Spleen (tissue), 11 donors: ENCODE measurements at regions not wholly inside any gene's neighbourhood (a gene's known extent, or its start where the extent isn't known, plus 50 kb on each side); places are given as distances from the start of the nearest gene placed in this dataset.

Experiments
- DNase-seq: peaks from one replicate; pipeline ENCODE4 v3.0.0-alpha.2; 2020
- H3K27ac ChIP-seq, 8 donors: fragments of 200-600 bp; sonication (generic) in 7 of 8; 1 replicate in 4 of 8; 2 replicates in 4 of 8; pipeline versions ENCODE4 v1.5.0 to v1.8.0; 2016 to 2021; ENCODE audit warnings: inconsistent platforms in 4 of 8, mild to moderate bottlenecking in 4 of 8, moderate library complexity in 1 of 8
- H3K27me3 ChIP-seq, 7 donors: fragments of 200-600 bp; sonication (generic) in 6 of 7; replicated peaks in 1 of 7; 1 replicate in 4 of 7; 2 replicates in 3 of 7; pipeline versions ENCODE4 v1.5.0 to v1.8.0; 2016 to 2021; ENCODE audit warnings: inconsistent platforms in 3 of 7, mild to moderate bottlenecking in 1 of 7
- H3K36me3 ChIP-seq, 6 donors: fragments of 200-600 bp; sonication (generic) in 5 of 6; 1 replicate in 4 of 6; 2 replicates in 2 of 6; pipeline versions ENCODE4 v1.5.0 to v1.8.0; 2016 to 2021; ENCODE audit warnings: inconsistent platforms in 2 of 6
- H3K4me1 ChIP-seq, 6 donors: fragments of 200-600 bp; sonication (generic) in 5 of 6; 1 replicate in 3 of 6; 2 replicates in 3 of 6; pipeline versions ENCODE4 v1.5.0 to v1.8.0; 2016 to 2021; ENCODE audit warnings: inconsistent platforms in 3 of 6
- H3K4me3 ChIP-seq, 8 donors: fragments of 200-600 bp; sonication (generic) in 7 of 8; 1 replicate in 4 of 8; 2 replicates in 4 of 8; pipeline versions ENCODE4 v1.5.0 to v1.8.0; 2016 to 2021; ENCODE audit warnings: inconsistent platforms in 4 of 8, mild to moderate bottlenecking in 4 of 8, moderate library complexity in 2 of 8
- H3K9me3 ChIP-seq, 8 donors: fragments of 200-600 bp; sonication (generic) in 7 of 8; 1 replicate in 4 of 8; 2 replicates in 4 of 8; pipeline versions ENCODE4 v1.5.0 to v1.8.0; 2016 to 2021; ENCODE audit warnings: inconsistent platforms in 4 of 8
- POLR2A ChIP-seq, 3 donors: fragments of 450-650 bp; IDR thresholded peaks; one replicate each; pipeline ENCODE4 v1.5.1; 2017; ENCODE audit warnings: antibody characterized with exemption in 3 of 3, mild to moderate bottlenecking in 1 of 3
- POLR2AphosphoS5 ChIP-seq, 3 donors: sonication (generic); formaldehyde crosslinking; IDR thresholded peaks; one replicate each; pipeline ENCODE4 v1.5.1; 2017; ENCODE audit warnings: antibody characterized with exemption in 3 of 3
- WGBS, 5 donors: extraction: QIAGEN DNeasy Blood & Tissue Kit in 3 of 5; methylation state at CpG; one replicate each; pipeline versions ENCODE4 v1.1.5 to v1.1.7; 2013 to 2018; 5-methylcytosine and 5-hydroxymethylcytosine counted together
- intact Hi-C: fragments of 100-400 bp; cut with DNase I; formaldehyde crosslinking; loops from one replicate; pipeline ENCODE4 v1.15.0; 2023; ENCODE audit warnings: low total_unique reads
- TF ChIP-seq, protein P1 (sequence below), 11 experiments: fragments of 200-600 bp in 7 of 11; fragments of 450-650 bp in 4 of 11; sonication (generic) in 4 of 11; IDR thresholded peaks in 8 of 11; conservative IDR thresholded peaks in 3 of 11; 1 replicate in 7 of 11; 2 replicates in 4 of 11; pipeline versions ENCODE4 v1.4.0 to v1.8.0; 2016 to 2021; ENCODE audit warnings: antibody characterized with exemption in 11 of 11, inconsistent platforms in 4 of 11, mild to moderate bottlenecking in 1 of 11
- donor health status: healthy with polysubstance abuse.
- donor health status: DM: no; HTN: no; CAD: no; lungs with moderate emphysema.
- donor health status: DM: no; HTN: no; CAD: no.
- donor health status: Bipolar disorder and iron deficiency.
- donor health status: healthy.
- donor health status: DM: no; HTN: no; CAD: no.
- donor health status: DM: yes; HTN: yes; CAD: no.

DNA sequence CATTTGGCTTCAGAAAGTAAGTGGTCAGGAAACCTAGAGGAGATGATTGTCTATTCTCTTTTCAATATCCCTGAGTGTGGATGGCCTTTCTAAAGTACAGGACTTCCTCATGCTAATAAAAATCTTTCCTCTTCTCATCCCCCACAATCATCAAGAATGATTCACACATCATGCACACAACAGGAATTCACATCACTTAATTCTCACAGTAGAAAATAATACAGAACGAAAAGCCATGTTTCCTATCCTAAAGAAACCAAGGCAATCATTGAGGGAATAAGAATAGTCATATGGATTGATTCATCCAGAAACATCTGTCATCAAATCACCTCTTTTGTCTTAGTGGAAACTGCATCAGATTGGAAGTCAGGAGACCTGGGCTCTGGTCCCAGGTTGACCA is 203.1 kb upstream of the PIK3R1 start:
- WGBS, 5 donors = 9 to 81% (median 58%) methylated on average over 1 of the region's 1 CpG
- TF ChIP-seq POLR2AphosphoS5 (IDR thresholded peaks at IDR 0.05) = no peak
- TF ChIP-seq, protein P1, sequence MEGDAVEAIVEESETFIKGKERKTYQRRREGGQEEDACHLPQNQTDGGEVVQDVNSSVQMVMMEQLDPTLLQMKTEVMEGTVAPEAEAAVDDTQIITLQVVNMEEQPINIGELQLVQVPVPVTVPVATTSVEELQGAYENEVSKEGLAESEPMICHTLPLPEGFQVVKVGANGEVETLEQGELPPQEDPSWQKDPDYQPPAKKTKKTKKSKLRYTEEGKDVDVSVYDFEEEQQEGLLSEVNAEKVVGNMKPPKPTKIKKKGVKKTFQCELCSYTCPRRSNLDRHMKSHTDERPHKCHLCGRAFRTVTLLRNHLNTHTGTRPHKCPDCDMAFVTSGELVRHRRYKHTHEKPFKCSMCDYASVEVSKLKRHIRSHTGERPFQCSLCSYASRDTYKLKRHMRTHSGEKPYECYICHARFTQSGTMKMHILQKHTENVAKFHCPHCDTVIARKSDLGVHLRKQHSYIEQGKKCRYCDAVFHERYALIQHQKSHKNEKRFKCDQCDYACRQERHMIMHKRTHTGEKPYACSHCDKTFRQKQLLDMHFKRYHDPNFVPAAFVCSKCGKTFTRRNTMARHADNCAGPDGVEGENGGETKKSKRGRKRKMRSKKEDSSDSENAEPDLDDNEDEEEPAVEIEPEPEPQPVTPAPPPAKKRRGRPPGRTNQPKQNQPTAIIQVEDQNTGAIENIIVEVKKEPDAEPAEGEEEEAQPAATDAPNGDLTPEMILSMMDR (IDR thresholded peaks at IDR 0.05 in 8 of 11, conservative IDR thresholded peaks at IDR 0.05 in 3 of 11) = no peak
- no peak for TF ChIP-seq POLR2A (IDR thresholded peaks at IDR 0.05)
- H3K9me3 ChIP-seq = no peaks in the 10 kb centered on the region
- H3K27me3 ChIP-seq = no peaks in the 10 kb centered on the region
- no peak for DNase-seq
- no peak overlapping the region for H3K27ac ChIP-seq
- intact Hi-C loops = no loop called here
- H3K4me1 ChIP-seq = no peaks in the 10 kb centered on the region
- H3K36me3 ChIP-seq = no peaks in the 10 kb centered on the region
- H3K4me3 ChIP-seq = no peak overlapping the region

DNA sequence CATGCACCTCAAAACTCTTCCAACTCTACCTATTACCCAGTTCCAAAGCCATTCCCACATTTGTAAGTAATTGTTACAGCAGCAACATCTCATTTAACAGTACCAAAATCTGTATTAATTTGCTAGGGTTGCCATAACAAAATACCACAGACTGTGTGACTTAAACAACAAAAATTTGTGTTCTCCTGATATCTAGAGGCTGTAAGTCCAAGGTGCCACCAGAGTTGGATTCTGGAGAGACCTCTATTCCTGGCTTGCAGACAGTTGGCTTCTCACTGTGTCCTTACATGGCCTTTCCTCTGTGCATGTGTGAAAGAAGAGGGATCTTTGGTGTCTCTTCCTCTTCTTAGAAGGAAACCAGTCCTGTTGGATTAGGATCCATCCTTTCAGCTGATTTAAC is 203.8 kb upstream of the PIK3R1 start:
- no peaks in the 10 kb centered on the region for H3K4me1 ChIP-seq
- H3K4me3 ChIP-seq = no peak overlapping the region
- intact Hi-C loops = no loop called here
- H3K27ac ChIP-seq = no peak overlapping the region
- no peak for DNase-seq
- TF ChIP-seq, protein P1 (IDR thresholded peaks at IDR 0.05 in 8 of 11, conservative IDR thresholded peaks at IDR 0.05 in 3 of 11) = no peak
- no peaks in the 10 kb centered on the region for H3K27me3 ChIP-seq
- no peaks in the 10 kb centered on the region for H3K36me3 ChIP-seq
- H3K9me3 ChIP-seq = no peaks in the 10 kb centered on the region

DNA sequence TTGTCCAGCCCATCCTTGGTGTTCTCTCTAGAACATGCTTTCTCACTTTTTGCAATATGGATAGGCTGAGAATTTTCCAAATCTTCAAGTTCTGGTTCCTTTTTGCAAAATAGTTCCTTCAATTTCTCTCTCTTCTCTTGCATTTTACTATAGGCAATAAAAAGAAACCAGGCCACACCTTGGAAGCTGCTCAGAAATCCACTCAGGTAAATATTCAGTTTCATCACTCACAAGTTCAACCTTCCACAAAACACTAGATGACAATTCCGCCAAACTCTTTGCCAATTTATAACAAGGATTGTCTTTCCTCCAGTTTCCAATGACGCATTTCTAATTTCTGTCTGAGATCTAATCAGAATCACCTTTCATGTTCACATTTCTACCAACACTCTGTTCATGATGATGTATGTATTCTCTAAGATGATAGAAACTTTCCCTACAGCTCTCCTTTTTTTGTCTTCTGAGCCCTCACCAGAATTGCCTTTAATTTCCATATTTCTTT is 204.2 kb upstream of the PIK3R1 start:
- no peak overlapping the region for H3K27ac ChIP-seq
- H3K4me1 ChIP-seq = no peaks in the 10 kb centered on the region
- no peak for TF ChIP-seq POLR2AphosphoS5 (IDR thresholded peaks at IDR 0.05)
- TF ChIP-seq, protein P1 (IDR thresholded peaks at IDR 0.05 in 8 of 11, conservative IDR thresholded peaks at IDR 0.05 in 3 of 11) = no peak
- no peak for TF ChIP-seq POLR2A (IDR thresholded peaks at IDR 0.05)
- intact Hi-C loops = no loop called here
- H3K36me3 ChIP-seq = no peaks in the 10 kb centered on the region
- H3K9me3 ChIP-seq = no peaks in the 10 kb centered on the region
- 95 to 99% (median 96%) methylated on average over 2 of the region's 2 CpGs for WGBS, 5 donors
- no peaks in the 10 kb centered on the region for H3K27me3 ChIP-seq
- DNase-seq = no peak
- no peak overlapping the region for H3K4me3 ChIP-seq

DNA sequence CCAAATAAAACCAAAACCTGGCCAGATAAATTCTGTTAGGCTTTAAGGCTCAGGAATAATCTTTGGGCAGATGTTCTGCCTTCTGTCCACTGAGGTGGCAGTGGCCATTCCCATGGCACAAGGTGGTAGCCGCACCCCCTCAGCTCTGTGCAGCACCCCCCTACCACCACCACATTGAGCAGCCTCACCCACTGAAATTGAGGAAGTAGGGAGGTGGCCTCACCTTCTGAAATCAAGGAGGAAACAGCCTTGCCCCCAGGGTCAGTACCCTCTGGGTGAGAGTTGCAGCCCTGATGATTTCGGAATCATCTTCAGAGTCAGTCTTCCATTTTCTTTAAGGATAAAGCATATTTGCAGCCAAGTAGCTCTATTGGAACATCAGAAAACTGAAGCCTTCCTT is 204.8 kb upstream of the PIK3R1 start:
- Histone ChIP-seq H3K36me3 (no peaks in the 10 kb centered on the region), H3K27ac (no peak overlapping the region), H3K4me3 (no peak overlapping the region), H3K4me1 (no peaks in the 10 kb centered on the region), H3K9me3 (no peaks in the 10 kb centered on the region), H3K27me3 (no peaks in the 10 kb centered on the region)
- intact Hi-C loops = no loop called here
- TF ChIP-seq POLR2AphosphoS5 (IDR thresholded peaks at IDR 0.05) (no peak), POLR2A (IDR thresholded peaks at IDR 0.05) (no peak)
- TF ChIP-seq, protein P1 (IDR thresholded peaks at IDR 0.05 in 8 of 11, conservative IDR thresholded peaks at IDR 0.05 in 3 of 11) = no peak
- no peak for DNase-seq
- WGBS, 5 donors = 69 to 92% (median 82%) methylated on average over 2 of the region's 2 CpGs
